ENCODE measurements at regions not wholly inside any gene's neighbourhood (a gene's known extent, or its start where the extent isn't known, plus 50 kb on each side); places are given as distances from the start of the nearest gene placed in this dataset.

- Histone ChIP-seq H3K36me3 (ENCODE audit: control insufficient read depth in 1 of 2, insufficient read depth in 2 of 2, low read length in 2 of 2) (no peaks in the 10 kb centered on the region), H3K27me3 (ENCODE audit: insufficient read depth, low read length) (peaks cover 24% of the 10 kb centered on the region), H3K9me3 (ENCODE audit: control insufficient read depth in 1 of 2, insufficient read depth in 1 of 2, low read depth in 1 of 2, low read length in 2 of 2) (no peaks in the 10 kb centered on the region), H3K4me2 (ENCODE audit: low read length) (no peak overlapping the region), H3K27ac (ENCODE audit: low read depth, low read length) (no peak overlapping the region), H3K4me1 (ENCODE audit: control insufficient read depth in 1 of 2, insufficient read depth in 2 of 2, low read length in 2 of 2) (no peaks in the 10 kb centered on the region), H3K9me2 (ENCODE audit: insufficient read depth) (no peaks in the 10 kb centered on the region), H4K20me1 (ENCODE audit: insufficient read depth) (no peaks in the 10 kb centered on the region), H3K79me2 (ENCODE audit: insufficient read depth, low read length) (no peaks in the 10 kb centered on the region), H3K9ac (ENCODE audit: low read length) (no peak overlapping the region), H3K4me3 (replicated peaks in 1 of 2; ENCODE audit: low read depth in 1 of 2, low read length in 2 of 2) (no peak overlapping the region), H2AFZ (ENCODE audit: low read depth, low read length, poor library complexity, severe bottlenecking) (no peak overlapping the region)
- no peak for TF ChIP-seq SIN3A (IDR thresholded peaks at IDR 0.05; ENCODE audit: low read depth)
- intact Hi-C loops (cut with micrococcal nuclease): no loop called here
- DNase-seq (ENCODE audit: low read depth, low spot score) (no peak), ATAC-seq (no peak)
- RAD21 ChIA-PET (ENCODE audit: low non-redundant PET in 1 of 2, low total read pairs in 2 of 2, uncharacterized antibody in 2 of 2, unreplicated experiment in 2 of 2): no interaction called here
- POLR2A ChIA-PET: no interaction called here
- no TSS peak for BruUV-seq (replicated peaks)
- CTCF ChIA-PET: no interaction called here
Measured at GRCh38 chr1:30386156-30386926, 337.0 kb downstream of the MATN1 start.

- ATAC-seq: no peak
- no peak overlapping the region for H2AFZ ChIP-seq (ENCODE audit: low read depth, low read length, poor library complexity, severe bottlenecking)
- H3K4me3 ChIP-seq (replicated peaks in 1 of 2; ENCODE audit: low read depth in 1 of 2, low read length in 2 of 2): no peak overlapping the region
- H3K27ac ChIP-seq (ENCODE audit: low read depth, low read length): no peak overlapping the region
- H3K4me2 ChIP-seq (ENCODE audit: low read length): no peak overlapping the region
- intact Hi-C loops (cut with micrococcal nuclease): no loop called here
- ChIA-PET POLR2A (no interaction called here), RAD21 (ENCODE audit: low non-redundant PET in 1 of 2, low total read pairs in 2 of 2, uncharacterized antibody in 2 of 2, unreplicated experiment in 2 of 2) (no interaction called here), CTCF (no interaction called here)
- no peaks in the 10 kb centered on the region for H3K9me3 ChIP-seq (ENCODE audit: control insufficient read depth in 1 of 2, insufficient read depth in 1 of 2, low read depth in 1 of 2, low read length in 2 of 2)
- no peak overlapping the region for H3K9ac ChIP-seq (ENCODE audit: low read length)
- BruUV-seq (replicated peaks): no TSS peak
- DNase-seq (ENCODE audit: low read depth, low spot score): no peak
- H4K20me1 ChIP-seq (ENCODE audit: insufficient read depth): no peaks in the 10 kb centered on the region
- TF ChIP-seq CTCF (IDR thresholded peaks at IDR 0.05 in 2 of 3, conservative IDR thresholded peaks at IDR 0.05 in 1 of 3; ENCODE audit: borderline replicate concordance in 1 of 3, insufficient read depth in 1 of 3, low read depth in 2 of 3, low read length in 2 of 3): no peak
- TF ChIP-seq POLR2A (IDR thresholded peaks at IDR 0.05; ENCODE audit: borderline replicate concordance, extremely low read depth, insufficient read depth, insufficient read length): no peak
- no peak for TF ChIP-seq EGR1 (IDR thresholded peaks at IDR 0.05; ENCODE audit: low read depth)
- no peak for TF ChIP-seq ZBTB33 (IDR thresholded peaks at IDR 0.05; ENCODE audit: extremely low read depth, insufficient replicate concordance, low read length)
- TF ChIP-seq RAD21 (IDR thresholded peaks at IDR 0.05; ENCODE audit: low read depth): no peak
- no peak for TF ChIP-seq SRF (IDR thresholded peaks at IDR 0.05; ENCODE audit: low read depth)
- H3K79me2 ChIP-seq (ENCODE audit: insufficient read depth, low read length): no peaks in the 10 kb centered on the region
- H3K4me1 ChIP-seq (ENCODE audit: control insufficient read depth in 1 of 2, insufficient read depth in 2 of 2, low read length in 2 of 2): no peaks in the 10 kb centered on the region
- no peaks in the 10 kb centered on the region for H3K36me3 ChIP-seq (ENCODE audit: control insufficient read depth in 1 of 2, insufficient read depth in 2 of 2, low read length in 2 of 2)
- peaks cover 16% of the 10 kb centered on the region for H3K27me3 ChIP-seq (ENCODE audit: insufficient read depth, low read length)
- no peaks in the 10 kb centered on the region for H3K9me2 ChIP-seq (ENCODE audit: insufficient read depth)
Measured at GRCh38 chr1:30385246-30385995, 338.0 kb downstream of the MATN1 start.

Data from HCT116 (cell line).